Hindlimb muscle (tissue), 1 donor: ENCODE measurements at regions not wholly inside any gene's neighbourhood (a gene's known extent, or its start where the extent isn't known, plus 50 kb on each side); places are given as distances from the start of the nearest gene placed in this dataset.
A peak's percentile ranks its signal among the peaks of the same experiment; 100 is the strongest.

ENCODE experiments used
- DNase-seq: peaks from one replicate; pipeline ENCODE4 v3.0.0-alpha.2; 2013

- DNase-seq, result no peak
Measured at GRCh38 chr3:43995547-43996378, 245.9 kb upstream of the TOPAZ1 start.

- DNase-seq, result no peak
Measured at GRCh38 chr3:43996379-43997301, 245.0 kb upstream of the TOPAZ1 start.

GRCh38 chr3:43997316-43997715 lies 244.4 kb upstream of the TOPAZ1 start:
- DNase-seq, result no peak

GRCh38 chr3:43997788-43998369 lies 243.8 kb upstream of the TOPAZ1 start:
- no peak for DNase-seq

- no peak for DNase-seq
Measured at GRCh38 chr3:43998370-43998835, 243.3 kb upstream of the TOPAZ1 start.

- DNase-seq, result peak; percentile 17
Measured at GRCh38 chr3:43998836-43999727, 242.6 kb upstream of the TOPAZ1 start.

GRCh38 chr3:43999728-44000319 lies 241.9 kb upstream of the TOPAZ1 start:
- DNase-seq, result no peak

GRCh38 chr3:44000586-44000985 lies 241.1 kb upstream of the TOPAZ1 start:
- no peak for DNase-seq

GRCh38 chr3:44001072-44001471 lies 240.6 kb upstream of the TOPAZ1 start:
- no peak for DNase-seq

- DNase-seq, result no peak
Measured at GRCh38 chr3:44003801-44004200, 237.9 kb upstream of the TOPAZ1 start.

GRCh38 chr3:44011680-44012079 lies 230.0 kb upstream of the TOPAZ1 start:
- DNase-seq, result no peak

GRCh38 chr3:44012160-44012899 lies 229.4 kb upstream of the TOPAZ1 start:
- no peak for DNase-seq

- DNase-seq, result no peak
Measured at GRCh38 chr3:44013967-44014366, 227.7 kb upstream of the TOPAZ1 start.

GRCh38 chr3:44015170-44015569 lies 226.5 kb upstream of the TOPAZ1 start:
- DNase-seq, result no peak

- DNase-seq, result no peak
Measured at GRCh38 chr3:44016818-44017217, 224.9 kb upstream of the TOPAZ1 start.

- no peak for DNase-seq
Measured at GRCh38 chr3:44018926-44019325, 222.8 kb upstream of the TOPAZ1 start.

- no peak for DNase-seq
Measured at GRCh38 chr3:44019736-44020135, 221.9 kb upstream of the TOPAZ1 start.

GRCh38 chr3:44020143-44020542 lies 221.5 kb upstream of the TOPAZ1 start:
- no peak for DNase-seq

GRCh38 chr3:44021651-44022594 lies 219.8 kb upstream of the TOPAZ1 start:
- DNase-seq, result no peak
